DOHH2 (cell line): ENCODE measurements at regions not wholly inside any gene's neighbourhood (a gene's known extent, or its start where the extent isn't known, plus 50 kb on each side); places are given as distances from the start of the nearest gene placed in this dataset.

Experiments used
- H3F3A ChIP-seq: fragments of 200-600 bp; sonication (generic), shearing (Covaris generic); 2 replicates; pipeline ENCODE4 v1.6.0; 2016; ENCODE audit warnings: antibody characterized with exemption, mild to moderate bottlenecking; ENCODE audit not compliant: control insufficient read depth, insufficient read depth
- H3K27ac ChIP-seq: fragments of 200-600 bp; sonication (generic); 2 replicates; pipeline ENCODE4 v1.5.1; 2014; ENCODE audit warnings: low read depth, mild to moderate bottlenecking, low read length, moderate library complexity
- H3K27me3 ChIP-seq: fragments of 200-600 bp; sonication (generic); 2 replicates; pipeline ENCODE4 v1.6.1; 2014; ENCODE audit warnings: mild to moderate bottlenecking, low read length, mixed read lengths; ENCODE audit not compliant: control insufficient read depth
- H3K36me3 ChIP-seq: fragments of 200-600 bp; sonication (generic); 2 replicates; pipeline ENCODE4 v1.6.1; 2014; ENCODE audit warnings: mild to moderate bottlenecking, low read length, moderate library complexity, mixed read lengths; ENCODE audit not compliant: control insufficient read depth
- H3K4me1 ChIP-seq: fragments of 200-600 bp; sonication (generic); 2 replicates; pipeline ENCODE4 v1.6.1; 2014; ENCODE audit warnings: mild to moderate bottlenecking, low read length, mixed read lengths; ENCODE audit not compliant: control insufficient read depth
- H3K4me2 ChIP-seq: fragments of 200-600 bp; sonication (generic); 2 replicates; pipeline ENCODE4 v1.6.0; 2014; ENCODE audit warnings: mild to moderate bottlenecking, low read length, moderate library complexity
- H3K4me3 ChIP-seq: fragments of 200-600 bp; sonication (generic); 2 replicates; pipeline ENCODE4 v1.5.1; 2014; ENCODE audit warnings: mild to moderate bottlenecking, low read length, mixed read lengths
- H3K79me2 ChIP-seq: fragments of 200-600 bp; sonication (generic); 2 replicates; pipeline ENCODE4 v1.6.1; 2014; ENCODE audit warnings: mild to moderate bottlenecking, low read length, mixed read lengths; ENCODE audit not compliant: control insufficient read depth
- H3K9me2 ChIP-seq: fragments of 200-600 bp; sonication (generic); replicated peaks from 2 replicates; pipeline ENCODE4 v1.6.1; 2014; ENCODE audit warnings: mild to moderate bottlenecking, low read length, mixed read lengths; ENCODE audit not compliant: control insufficient read depth
- H3K9me3 ChIP-seq: fragments of 200-600 bp; sonication (generic); 2 replicates; pipeline ENCODE4 v1.6.1; 2014; ENCODE audit warnings: antibody characterized with exemption, low read length, mixed read lengths; ENCODE audit not compliant: control insufficient read depth, insufficient read depth
- H4K20me1 ChIP-seq: fragments of 200-600 bp; sonication (generic); 2 replicates; pipeline ENCODE4 v1.6.0; 2014; ENCODE audit warnings: low read depth, mild to moderate bottlenecking, antibody characterized with exemption, low read length, moderate library complexity; ENCODE audit not compliant: control insufficient read depth, insufficient read depth
- CTCF ChIP-seq: fragments of 200-600 bp; sonication (generic); IDR thresholded peaks from one replicate; pipeline ENCODE4 v1.5.1; 2014; ENCODE audit warnings: antibody characterized with exemption, mild to moderate bottlenecking, low read depth, low read length; ENCODE audit not compliant: poor library complexity, severe bottlenecking
- EZH2phosphoT487 ChIP-seq: fragments of 200-600 bp; sonication (generic); IDR thresholded peaks from 2 replicates; pipeline ENCODE4 v1.6.1; 2017; ENCODE audit warnings: borderline replicate concordance, mild to moderate bottlenecking, antibody characterized with exemption, low read length, moderate library complexity, mixed read lengths

- no peaks in the 10 kb centered on the region for H4K20me1 ChIP-seq
- no peaks in the 10 kb centered on the region for H3K9me3 ChIP-seq
- TF ChIP-seq CTCF (no peak), EZH2phosphoT487 (no peak)
- H3K9me2 ChIP-seq: no peaks in the 10 kb centered on the region
- H3K36me3 ChIP-seq: no peaks in the 10 kb centered on the region
- no peak overlapping the region for H3K27ac ChIP-seq
- no peak overlapping the region for H3K4me3 ChIP-seq
- no peaks in the 10 kb centered on the region for H3K4me1 ChIP-seq
- H3F3A ChIP-seq: no peaks in the 10 kb centered on the region
- peaks cover 11% of the 10 kb centered on the region for H3K27me3 ChIP-seq
- no peak overlapping the region for H3K4me2 ChIP-seq
- H3K79me2 ChIP-seq: no peaks in the 10 kb centered on the region
Observed at GRCh38 chr6:139590206-139590605, 215.8 kb upstream of the CITED2 start.

- no peaks in the 10 kb centered on the region for H3F3A ChIP-seq
- no peaks in the 10 kb centered on the region for H3K36me3 ChIP-seq
- H4K20me1 ChIP-seq: no peaks in the 10 kb centered on the region
- H3K27me3 ChIP-seq: peaks cover 11% of the 10 kb centered on the region
- H3K4me2 ChIP-seq: no peak overlapping the region
- H3K9me3 ChIP-seq: no peaks in the 10 kb centered on the region
- TF ChIP-seq CTCF (no peak), EZH2phosphoT487 (no peak)
- no peaks in the 10 kb centered on the region for H3K79me2 ChIP-seq
- no peak overlapping the region for H3K27ac ChIP-seq
- no peaks in the 10 kb centered on the region for H3K4me1 ChIP-seq
- H3K9me2 ChIP-seq: no peaks in the 10 kb centered on the region
- H3K4me3 ChIP-seq: no peak overlapping the region
Observed at GRCh38 chr6:139588734-139589593, 214.5 kb upstream of the CITED2 start.

GRCh38 chr6:139588076-139588639 is 213.7 kb upstream of the CITED2 start:
- Histone ChIP-seq H3K4me2 (no peak overlapping the region), H3K79me2 (no peaks in the 10 kb centered on the region), H3K9me3 (no peaks in the 10 kb centered on the region), H3K9me2 (no peaks in the 10 kb centered on the region), H3K4me1 (no peaks in the 10 kb centered on the region), H3K27me3 (peaks cover 11% of the 10 kb centered on the region), H4K20me1 (no peaks in the 10 kb centered on the region), H3K4me3 (no peak overlapping the region), H3K36me3 (no peaks in the 10 kb centered on the region), H3F3A (no peaks in the 10 kb centered on the region), H3K27ac (no peak overlapping the region)
- TF ChIP-seq CTCF (no peak), EZH2phosphoT487 (no peak)
